Mucosa of stomach (tissue), 1 donor: ENCODE measurements at regions not wholly inside any gene's neighbourhood (a gene's known extent, or its start where the extent isn't known, plus 50 kb on each side); places are given as distances from the start of the nearest gene placed in this dataset.
"Not testable (repeated sequence)": the region's sequence is repeated elsewhere in the genome, so short reads cannot be mapped to it uniquely, and the experiment has no call there.

Experiments used
- H3K27me3 ChIP-seq: one replicate; pipeline ENCODE4 v1.7.0; 2013; ENCODE audit warnings: mild to moderate bottlenecking, low read length; ENCODE audit not compliant: control insufficient read depth, insufficient read depth
- H3K36me3 ChIP-seq: one replicate; pipeline ENCODE4 v1.7.0; 2013; ENCODE audit warnings: low read length; ENCODE audit not compliant: control insufficient read depth, insufficient read depth
- H3K4me1 ChIP-seq: one replicate; pipeline ENCODE4 v1.7.0; 2013; ENCODE audit warnings: mild to moderate bottlenecking, low read length; ENCODE audit not compliant: control insufficient read depth, insufficient read depth
- H3K4me3 ChIP-seq: one replicate; pipeline ENCODE4 v1.7.0; 2013; ENCODE audit warnings: low read length
- H3K9ac ChIP-seq: one replicate; pipeline ENCODE4 v1.7.0; 2013; ENCODE audit warnings: mild to moderate bottlenecking, low read length, moderate library complexity
- H3K9me3 ChIP-seq: one replicate; pipeline ENCODE4 v1.7.0; 2013; ENCODE audit warnings: mild to moderate bottlenecking, low read length, moderate library complexity; ENCODE audit not compliant: control insufficient read depth
- donor health status: Pancreatic carcinoma.

DNA sequence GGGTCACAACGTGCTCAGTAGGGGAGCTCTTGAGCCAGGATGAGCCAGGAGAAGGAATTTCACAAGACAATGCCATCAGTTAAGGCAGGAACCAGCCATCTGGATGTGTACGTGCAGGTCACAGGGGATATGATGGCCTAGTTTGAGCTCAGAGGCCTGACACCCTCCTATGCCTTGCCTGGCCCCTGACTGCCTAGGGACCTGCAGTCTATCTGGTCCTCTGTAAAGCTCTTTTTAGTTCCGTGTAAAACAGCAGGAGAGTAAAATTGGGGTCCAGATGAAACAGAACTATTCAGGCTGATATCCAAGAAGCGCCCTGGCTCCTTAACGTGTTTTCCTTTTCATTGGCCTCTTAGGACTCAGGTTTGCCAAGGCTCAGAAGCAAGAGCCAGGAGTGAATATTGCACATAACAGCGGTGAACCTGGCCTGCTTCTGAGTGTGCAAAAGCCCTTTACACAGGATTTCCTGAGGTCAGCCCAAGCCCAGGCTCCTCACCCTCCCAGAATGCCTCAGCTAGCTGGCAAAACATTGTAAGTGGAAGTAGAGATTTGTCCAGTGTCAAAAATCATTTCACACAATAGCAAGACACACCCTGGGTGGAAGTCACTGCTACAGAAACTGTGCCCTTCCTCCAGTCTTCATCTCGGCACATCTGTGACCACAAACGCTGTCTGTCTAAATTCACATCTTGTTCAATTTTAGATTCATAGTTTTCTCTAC, 777.2 kb downstream of the UQCRFS1 start:
- Histone ChIP-seq H3K27me3 (no peaks in the 10 kb centered on the region), H3K9ac (no peak overlapping the region), H3K4me3 (no peak overlapping the region), H3K9me3 (no peaks in the 10 kb centered on the region), H3K4me1 (no peaks in the 10 kb centered on the region), H3K36me3 (no peaks in the 10 kb centered on the region)

DNA sequence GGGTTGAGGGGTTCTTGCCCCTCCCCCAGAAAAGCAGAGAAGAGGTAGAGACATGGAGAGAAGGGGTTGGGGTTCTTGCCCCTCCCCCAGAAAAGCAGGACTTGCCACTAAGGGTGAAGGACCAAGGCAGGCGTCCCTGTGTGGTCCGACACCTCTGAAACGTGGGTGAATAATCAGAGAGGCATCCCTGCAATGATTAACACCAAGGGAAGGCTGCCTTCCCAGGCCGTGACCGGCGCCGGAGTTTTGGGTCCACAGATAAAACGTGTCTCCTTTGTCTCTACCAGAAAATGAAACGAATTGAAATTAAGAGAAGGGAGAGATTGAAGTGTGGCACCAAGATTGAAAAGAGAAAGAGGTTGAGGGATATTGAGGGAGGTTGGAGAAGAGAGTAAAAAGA, 778.2 kb downstream of the UQCRFS1 start:
- not testable (repeated sequence) for H3K9ac ChIP-seq, H3K36me3 ChIP-seq, H3K9me3 ChIP-seq, H3K4me3 ChIP-seq, H3K4me1 ChIP-seq, H3K27me3 ChIP-seq

DNA sequence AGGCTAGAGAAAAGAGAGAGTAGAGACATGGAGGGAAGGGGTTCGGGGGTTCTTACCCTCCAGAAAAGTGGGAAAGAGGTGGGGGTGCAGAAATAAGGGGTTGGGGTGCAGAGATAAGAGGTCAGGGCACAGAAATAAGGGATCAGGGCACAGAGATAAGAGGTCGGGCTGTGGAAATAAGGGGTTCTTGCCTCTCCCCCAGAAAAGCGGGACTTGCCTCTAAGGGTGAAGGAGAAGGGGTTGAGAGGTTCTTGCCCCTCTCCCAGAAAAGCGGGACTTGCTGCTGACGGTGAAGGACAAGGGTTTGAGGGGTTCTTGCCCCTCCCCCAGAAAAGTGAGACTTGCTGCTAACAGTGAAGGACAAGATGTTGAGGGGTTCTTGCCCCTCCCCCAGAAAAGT, 778.6 kb downstream of the UQCRFS1 start:
- H3K27me3 ChIP-seq, H3K9ac ChIP-seq, H3K4me1 ChIP-seq, H3K9me3 ChIP-seq, H3K36me3 ChIP-seq, H3K4me3 ChIP-seq: not testable (repeated sequence)

DNA sequence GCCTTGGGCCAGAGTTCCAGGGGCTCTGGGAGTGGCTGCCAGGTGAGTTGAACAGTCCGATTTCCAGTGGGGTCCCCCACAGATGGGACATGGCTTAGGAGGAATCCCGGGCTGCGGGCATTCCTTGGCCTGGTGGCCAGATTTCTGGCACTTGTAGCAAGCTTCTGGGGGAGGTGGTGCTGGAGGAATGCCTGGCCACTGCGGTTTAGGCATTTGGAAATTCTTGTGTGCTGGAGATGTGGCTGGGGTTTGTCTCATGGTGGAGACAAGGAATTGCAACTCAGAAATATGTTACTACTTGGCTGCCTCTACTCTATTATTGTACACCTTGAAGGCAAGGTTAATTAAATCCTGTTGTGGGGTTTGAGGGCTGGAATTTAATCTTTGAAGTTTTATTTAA, 779.8 kb downstream of the UQCRFS1 start:
- H3K4me3 ChIP-seq, result not testable (repeated sequence)

DNA sequence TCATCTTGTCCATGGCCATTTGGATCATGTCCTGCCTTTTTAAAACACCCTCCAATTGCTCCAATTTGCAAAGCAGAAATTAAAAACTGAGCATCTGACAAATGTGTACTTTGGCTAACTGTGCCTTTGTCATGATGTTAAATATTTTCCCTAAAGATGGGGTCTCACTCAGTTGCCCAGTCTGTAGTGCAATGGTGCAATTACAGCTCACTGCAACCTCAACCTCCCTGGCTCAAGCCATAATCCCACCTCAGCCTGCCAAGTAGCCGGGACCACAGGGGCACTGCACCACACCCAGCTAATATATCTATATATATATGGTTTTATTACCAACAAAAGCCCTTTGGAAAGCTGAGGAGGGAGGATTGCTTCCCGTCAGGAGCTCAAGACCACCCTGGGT, 782.7 kb downstream of the UQCRFS1 start:
- no peak overlapping the region for H3K9ac ChIP-seq
- H3K4me3 ChIP-seq, result no peak overlapping the region
- H3K27me3 ChIP-seq, result no peaks in the 10 kb centered on the region
- H3K4me1 ChIP-seq, result no peaks in the 10 kb centered on the region
- H3K9me3 ChIP-seq, result no peaks in the 10 kb centered on the region
- H3K36me3 ChIP-seq, result no peaks in the 10 kb centered on the region

More for the DNA sequence above, 779.8 kb downstream of the UQCRFS1 start:
- not testable (repeated sequence) for H3K27me3 ChIP-seq, H3K9ac ChIP-seq, H3K36me3 ChIP-seq, H3K9me3 ChIP-seq, H3K4me1 ChIP-seq

DNA sequence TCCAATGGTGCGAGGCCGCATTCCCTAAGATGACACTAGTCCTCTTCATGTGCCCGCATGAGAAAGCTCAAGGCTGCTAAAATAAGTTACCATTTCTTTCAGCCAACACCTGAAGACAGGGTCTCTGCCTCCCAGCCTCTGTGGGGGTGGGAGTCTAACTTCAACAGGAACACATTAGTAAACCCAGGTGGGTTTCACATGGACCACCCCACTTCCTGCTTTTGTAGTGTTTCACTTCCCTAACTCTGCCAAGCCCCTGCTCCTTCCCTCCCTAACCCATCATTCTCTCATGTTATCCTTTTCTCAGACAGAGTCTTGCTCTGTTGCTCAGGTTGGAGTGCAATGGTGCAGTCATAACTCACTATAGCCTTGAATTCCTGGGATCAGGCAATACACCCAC, 783.6 kb downstream of the UQCRFS1 start:
- no peaks in the 10 kb centered on the region for H3K4me1 ChIP-seq
- H3K27me3 ChIP-seq, result no peaks in the 10 kb centered on the region
- H3K4me3 ChIP-seq, result no peak overlapping the region
- no peaks in the 10 kb centered on the region for H3K36me3 ChIP-seq
- no peak overlapping the region for H3K9ac ChIP-seq
- H3K9me3 ChIP-seq, result no peaks in the 10 kb centered on the region

DNA sequence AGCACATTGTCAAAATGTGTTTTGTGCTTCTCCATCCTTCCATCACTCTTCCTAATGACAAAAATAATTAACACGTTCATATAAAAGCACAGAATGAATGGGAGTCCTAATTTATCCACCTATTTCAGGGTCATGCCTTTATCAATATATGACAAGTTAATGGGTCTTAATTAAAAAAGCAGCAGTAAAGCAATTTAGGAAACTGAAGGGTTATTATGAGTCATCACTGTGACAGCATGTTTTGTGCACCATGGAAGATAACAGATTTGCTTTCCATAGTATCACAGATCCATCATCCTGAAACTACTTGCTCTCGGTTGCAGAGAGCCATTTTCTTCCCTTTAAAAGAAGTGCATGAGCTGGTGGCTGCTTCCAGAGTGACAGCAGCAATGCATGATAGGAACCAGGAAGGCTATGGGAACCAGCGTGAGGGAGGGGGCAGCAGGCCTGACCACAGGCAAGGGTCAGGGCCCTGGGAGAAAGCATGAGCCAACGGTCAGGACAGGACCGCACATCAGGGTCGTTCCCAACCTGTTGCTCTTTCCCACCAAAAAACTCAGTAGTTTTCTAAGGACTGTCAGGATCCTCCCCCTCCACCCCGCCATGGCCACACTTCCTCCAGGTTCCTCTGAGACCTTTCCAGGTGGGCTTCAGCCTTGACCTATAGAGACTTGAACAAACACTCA, 784.1 kb downstream of the UQCRFS1 start:
- Histone ChIP-seq H3K27me3 (no peaks in the 10 kb centered on the region), H3K4me1 (no peaks in the 10 kb centered on the region), H3K4me3 (no peak overlapping the region), H3K9ac (no peak overlapping the region), H3K36me3 (no peaks in the 10 kb centered on the region), H3K9me3 (no peaks in the 10 kb centered on the region)

DNA sequence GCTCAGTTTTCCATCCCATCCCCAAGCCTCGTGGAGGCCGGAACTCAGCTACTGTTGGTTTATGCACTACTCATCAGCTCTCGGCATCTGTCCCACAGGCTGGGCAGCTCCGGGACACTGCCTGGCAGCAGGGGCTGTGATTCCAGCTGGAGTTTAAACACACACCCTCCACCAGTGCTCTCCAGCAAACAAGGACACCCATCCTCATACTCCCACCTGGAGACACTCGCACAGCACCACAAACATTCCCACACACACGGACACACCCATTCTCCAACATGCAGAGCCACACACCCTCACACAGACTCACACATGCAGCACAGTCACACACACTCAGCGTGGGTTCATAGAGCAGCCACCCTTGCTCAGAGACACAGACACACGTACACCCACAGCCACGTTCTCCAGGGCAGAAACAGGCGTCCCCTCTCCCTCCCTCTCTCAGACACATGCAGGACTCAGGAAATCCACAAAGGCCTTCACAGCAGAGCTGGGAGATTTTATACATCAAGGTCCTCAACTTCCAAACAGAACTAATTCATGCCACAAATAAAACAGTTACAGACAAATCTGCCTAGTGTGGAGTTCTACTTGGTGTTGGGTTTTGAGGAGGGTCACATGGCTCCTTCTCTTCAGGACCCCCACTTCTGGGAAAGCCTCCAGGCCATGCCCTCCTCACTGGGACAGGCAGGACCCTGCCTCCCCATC, 785.4 kb downstream of the UQCRFS1 start:
- Histone ChIP-seq H3K9ac (no peak overlapping the region), H3K36me3 (no peaks in the 10 kb centered on the region)

DNA sequence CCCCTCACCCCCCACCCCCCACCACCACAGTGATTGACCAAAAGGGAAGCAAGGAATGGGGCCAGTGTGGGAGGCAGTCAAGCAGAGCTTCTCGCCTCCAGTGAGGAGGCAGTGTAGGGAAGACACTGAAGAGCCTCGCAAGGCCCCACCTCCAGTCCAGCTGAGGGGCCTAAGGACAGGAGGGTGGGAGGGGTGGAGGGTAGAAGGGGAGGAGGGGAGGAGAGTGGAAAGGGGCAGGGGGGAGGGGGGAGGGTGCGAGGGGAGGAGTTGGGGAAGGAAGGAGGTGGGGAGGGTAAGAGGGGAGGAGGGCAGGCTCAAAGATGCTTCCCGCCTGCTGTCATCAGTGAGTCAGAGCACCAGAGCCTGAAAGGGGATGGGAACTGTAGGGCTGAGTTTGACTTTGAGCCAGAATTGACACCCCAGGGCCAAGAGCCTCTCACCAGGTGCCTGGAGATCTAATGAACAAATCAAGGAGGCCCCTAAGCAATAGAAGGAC, 786.2 kb downstream of the UQCRFS1 start:
- no peaks in the 10 kb centered on the region for H3K9me3 ChIP-seq
- H3K4me1 ChIP-seq, result no peaks in the 10 kb centered on the region
- no peaks in the 10 kb centered on the region for H3K36me3 ChIP-seq
- no peaks in the 10 kb centered on the region for H3K27me3 ChIP-seq
- H3K9ac ChIP-seq, result no peak overlapping the region
- H3K4me3 ChIP-seq, result no peak overlapping the region

More for the DNA sequence above, 785.4 kb downstream of the UQCRFS1 start:
- no peak overlapping the region for H3K4me3 ChIP-seq
- H3K9me3 ChIP-seq, result no peaks in the 10 kb centered on the region
- H3K27me3 ChIP-seq, result no peaks in the 10 kb centered on the region
- no peaks in the 10 kb centered on the region for H3K4me1 ChIP-seq

DNA sequence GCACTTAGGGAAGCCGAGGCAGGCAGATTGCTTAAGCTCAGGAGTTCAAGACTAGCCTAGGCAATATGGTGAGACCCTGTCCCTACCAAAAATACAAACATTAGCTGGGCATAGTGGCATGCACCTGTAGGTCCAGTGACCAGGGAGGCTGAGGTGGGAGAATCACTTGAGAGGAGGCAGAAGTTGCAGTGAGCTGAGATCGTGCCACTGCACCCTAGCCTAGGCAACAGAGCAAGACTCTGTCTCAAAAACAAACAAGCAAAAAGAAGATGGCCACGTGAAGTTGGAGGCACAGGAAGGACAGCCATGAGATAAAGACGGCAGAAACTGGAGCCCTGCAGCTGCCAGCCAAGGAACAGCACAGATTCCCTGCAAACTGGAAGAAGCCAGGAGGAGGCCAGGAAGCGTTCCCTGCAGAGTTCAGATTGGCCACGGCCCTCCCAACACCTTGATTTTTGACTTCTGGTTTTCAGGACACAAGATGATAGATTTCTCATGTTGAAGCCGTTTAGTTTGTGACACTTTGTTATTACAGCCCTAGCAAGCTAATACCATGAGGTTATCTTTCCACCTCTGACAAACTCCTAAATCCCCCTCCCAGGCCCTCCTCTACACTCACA, 786.7 kb downstream of the UQCRFS1 start:
- no peaks in the 10 kb centered on the region for H3K9me3 ChIP-seq
- H3K27me3 ChIP-seq, result no peaks in the 10 kb centered on the region
- H3K9ac ChIP-seq, result no peak overlapping the region
- H3K36me3 ChIP-seq, result no peaks in the 10 kb centered on the region
- H3K4me1 ChIP-seq, result no peaks in the 10 kb centered on the region
- H3K4me3 ChIP-seq, result no peak overlapping the region

DNA sequence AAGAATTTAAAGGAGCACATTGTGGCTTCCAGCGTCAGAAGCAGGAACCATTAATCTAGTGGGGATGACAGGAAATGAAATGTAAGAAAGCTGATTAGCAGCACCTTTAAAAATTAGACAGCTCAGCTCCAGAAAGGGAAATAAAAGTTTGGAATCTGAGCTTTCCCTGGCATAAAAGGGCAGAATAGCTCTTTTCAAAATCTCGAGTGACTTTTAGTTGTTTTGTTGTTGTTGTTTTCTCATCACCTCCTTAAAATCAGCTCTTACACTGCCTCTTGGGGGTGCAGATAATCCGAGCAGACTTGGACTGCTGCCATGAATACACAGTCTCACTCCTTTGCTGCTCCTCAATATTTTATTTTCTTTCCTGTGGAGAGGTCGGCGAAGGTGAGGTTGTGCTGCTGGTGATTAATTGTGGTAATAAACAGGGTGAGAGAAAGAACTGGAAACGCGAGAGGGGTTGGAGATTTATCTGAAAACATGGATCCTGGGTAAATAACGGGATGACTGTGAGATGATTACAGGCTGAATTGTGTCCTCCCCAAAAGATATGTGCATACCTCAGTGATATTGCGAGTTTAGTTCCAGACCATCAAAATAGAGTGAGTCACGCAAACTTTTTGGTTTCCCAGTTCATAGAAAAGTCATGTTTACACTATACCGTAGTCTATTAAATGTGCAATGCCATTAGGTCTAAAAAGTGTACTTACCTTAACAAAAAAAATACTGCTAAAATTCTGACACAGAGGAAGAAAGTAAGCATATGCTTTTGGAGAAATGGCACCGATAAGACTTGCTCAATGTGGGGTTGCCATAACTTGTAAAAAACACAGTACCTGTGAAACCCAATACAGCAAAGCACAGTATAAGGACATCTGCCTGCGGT, 787.7 kb downstream of the UQCRFS1 start:
- no peaks in the 10 kb centered on the region for H3K36me3 ChIP-seq
- no peak overlapping the region for H3K4me3 ChIP-seq
- H3K4me1 ChIP-seq, result no peaks in the 10 kb centered on the region
- no peak overlapping the region for H3K9ac ChIP-seq
- no peaks in the 10 kb centered on the region for H3K9me3 ChIP-seq
- H3K27me3 ChIP-seq, result no peaks in the 10 kb centered on the region
